A549 (cell line): ENCODE measurements at regions not wholly inside any gene's neighbourhood (a gene's known extent, or its start where the extent isn't known, plus 50 kb on each side); places are given as distances from the start of the nearest gene placed in this dataset.

Experiments
- CTCF ChIP-seq: fragments of >200 bp; sonication (Bioruptor Twin); formaldehyde crosslinking; IDR thresholded peaks from 3 replicates; pipeline ENCODE4 v1.5.1; 2016
- ELK1 ChIP-seq: fragments of 150-350 bp; IDR thresholded peaks from 2 replicates; pipeline ENCODE4 v1.6.1; 2014; ENCODE audit warnings: low read depth, mild to moderate bottlenecking, low read length
- EP300 ChIP-seq, 2 experiments: fragments of >200 bp; sonication (Bioruptor Twin); formaldehyde crosslinking; IDR thresholded peaks; 2 replicates in 1 of 2; 3 replicates in 1 of 2; pipeline ENCODE4 v1.6.1; 2016 to 2017
- ESRRA ChIP-seq: fragments of 150-350 bp; IDR thresholded peaks from 2 replicates; pipeline ENCODE4 v1.6.1; 2014; ENCODE audit warnings: mild to moderate bottlenecking, low read length, borderline replicate concordance
- HDAC2 ChIP-seq: fragments of 200-600 bp; sonication (generic); IDR thresholded peaks from 2 replicates; pipeline ENCODE4 v1.6.1; 2016
- MAX ChIP-seq: IDR thresholded peaks from 2 replicates; pipeline ENCODE4 v1.6.1; 2012
- PBX3 ChIP-seq: IDR thresholded peaks from 2 replicates; pipeline ENCODE4 v1.6.1; 2012
- POLR2A ChIP-seq: IDR thresholded peaks from 2 replicates; pipeline ENCODE4 v1.6.1; 2012; ENCODE audit warnings: mild to moderate bottlenecking, low read length
- RARB ChIP-seq: fragments of 250-450 bp; sonication (Bioruptor Pico); IDR thresholded peaks from 2 replicates; pipeline ENCODE4 v1.8.0; 2021; ENCODE audit warnings: mild to moderate bottlenecking, moderate library complexity
- RCOR1 ChIP-seq: fragments of 150-350 bp; IDR thresholded peaks from 2 replicates; pipeline ENCODE4 v1.6.1; 2014; ENCODE audit warnings: antibody characterized with exemption, low read length, low read depth
- REST ChIP-seq: fragments of 200-600 bp; sonication (generic); IDR thresholded peaks from 2 replicates; pipeline ENCODE4 v1.6.1; 2016; ENCODE audit warnings: antibody characterized with exemption, mild to moderate bottlenecking, moderate library complexity
- SMC3 ChIP-seq: fragments of >200 bp; sonication (Bioruptor Twin); formaldehyde crosslinking; IDR thresholded peaks from 3 replicates; pipeline ENCODE4 v1.6.1; 2018; ENCODE audit warnings: inconsistent platforms
- USF2 ChIP-seq: fragments of 450-650 bp; IDR thresholded peaks from 2 replicates; pipeline ENCODE4 v1.6.1; 2014; ENCODE audit warnings: antibody characterized with exemption
- ZFP36 ChIP-seq: fragments of 450-650 bp; IDR thresholded peaks from 2 replicates; pipeline ENCODE4 v1.6.1; 2014; ENCODE audit warnings: borderline replicate concordance; ENCODE audit not compliant: partially characterized antibody

GRCh38 chr7:46746695-46747687 is 825.9 kb upstream of the IGFBP3 start:
- no peak for TF ChIP-seq CTCF
- no peak for TF ChIP-seq EP300 (IDR thresholded peaks at IDR 0.05)
- no peak for TF ChIP-seq REST
- no peak for TF ChIP-seq ZFP36
- no peak for TF ChIP-seq MAX
- TF ChIP-seq RCOR1, result no peak
- no peak for TF ChIP-seq PBX3
- no peak for TF ChIP-seq SMC3
- no peak for TF ChIP-seq HDAC2
- TF ChIP-seq ELK1, result no peak
- no peak for TF ChIP-seq POLR2A
- no peak for TF ChIP-seq USF2
- no peak for TF ChIP-seq RARB (CRISPR knock-in tag)
- TF ChIP-seq ESRRA, result no peak
